ENCODE measurements at regions not wholly inside any gene's neighbourhood (a gene's known extent, or its start where the extent isn't known, plus 50 kb on each side); places are given as distances from the start of the nearest gene placed in this dataset.
A peak's percentile ranks its signal among the peaks of the same experiment; 100 is the strongest.
"Not testable (repeated sequence)": the region's sequence is repeated elsewhere in the genome, so short reads cannot be mapped to it uniquely, and the experiment has no call there.

DNA sequence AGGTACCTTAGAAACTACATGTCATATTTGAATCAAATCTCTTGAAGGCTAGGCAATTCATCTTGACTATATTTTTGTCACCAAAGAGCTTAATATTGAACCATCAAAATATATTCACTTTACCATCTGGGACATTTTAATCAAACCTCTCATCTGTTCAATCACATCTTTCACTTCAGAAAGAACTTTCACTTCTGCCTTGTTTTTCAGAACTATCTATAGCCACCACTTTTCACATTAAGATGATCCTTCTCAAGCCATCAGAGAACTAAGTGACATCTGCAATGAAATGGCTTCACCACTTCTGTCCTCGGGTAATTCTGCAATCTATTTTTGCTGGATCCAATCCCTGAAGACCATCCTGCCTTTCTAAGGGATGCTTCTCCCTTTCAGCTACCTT lies 57.8 kb downstream of the OR2B2 start:
- ATAC-seq: no peak
- no peak overlapping the region for H3K4me3 Mint-ChIP-seq
- H3K27ac Mint-ChIP-seq: no peak overlapping the region

DNA sequence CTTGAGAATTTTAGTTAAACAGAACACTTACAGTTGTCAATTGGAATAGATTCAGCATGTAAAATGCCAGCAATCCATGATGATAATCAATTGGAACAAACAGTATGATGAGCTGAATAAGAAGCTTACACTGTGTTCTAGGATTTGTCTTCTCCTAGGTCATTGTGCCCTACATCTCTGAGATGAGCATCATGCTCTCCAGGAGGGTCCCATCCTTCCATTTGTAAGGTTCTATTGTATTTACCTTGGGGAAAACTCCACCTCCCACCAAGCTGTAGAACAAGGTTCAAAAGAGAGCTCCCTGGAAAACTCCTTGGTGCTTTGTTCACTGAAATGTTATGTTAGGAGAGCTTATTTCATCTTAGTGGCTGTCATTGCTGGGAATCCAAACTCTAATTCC lies 60.8 kb downstream of the OR2B2 start:
- Mint-ChIP-seq H3K4me1 (peaks cover 5% of the 10 kb centered on the region), H3K27ac (no peak overlapping the region), H3K27me3 (no peaks in the 10 kb centered on the region), H3K36me3 (ENCODE audit: low read depth) (no peaks in the 10 kb centered on the region), H3K9me3 (no peaks in the 10 kb centered on the region), H3K4me3 (no peak overlapping the region)
- DNase-seq (no peak), ATAC-seq (no peak)

More for the DNA sequence above, 57.8 kb downstream of the OR2B2 start:
- no peaks in the 10 kb centered on the region for H3K27me3 Mint-ChIP-seq
- H3K4me1 Mint-ChIP-seq: peaks cover 5% of the 10 kb centered on the region
- no peaks in the 10 kb centered on the region for H3K36me3 Mint-ChIP-seq (ENCODE audit: low read depth)
- no peak for DNase-seq
- no peaks in the 10 kb centered on the region for H3K9me3 Mint-ChIP-seq

DNA sequence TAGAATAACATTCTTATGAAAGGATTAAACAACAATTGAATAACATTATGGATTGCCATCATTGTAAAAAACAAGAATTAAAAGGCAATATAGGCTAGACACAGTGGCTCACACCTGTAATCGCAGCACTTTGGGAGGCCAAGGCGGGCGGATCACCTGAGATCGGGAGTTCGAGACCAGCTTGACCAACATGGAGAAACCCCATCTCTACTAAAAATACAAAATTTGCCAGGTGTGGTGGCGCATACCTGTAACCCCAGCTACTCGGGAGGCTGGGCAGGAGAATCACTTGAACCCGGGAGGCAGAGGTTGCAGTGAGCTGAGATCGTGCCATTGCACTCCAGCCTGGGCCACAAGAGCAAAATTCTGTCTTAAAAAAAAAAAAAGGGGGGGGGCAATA lies 63.2 kb downstream of the OR2B2 start:
- H3K9me3 Mint-ChIP-seq; H3K4me1 Mint-ChIP-seq; H3K36me3 Mint-ChIP-seq (ENCODE audit: low read depth); H3K27me3 Mint-ChIP-seq; DNase-seq; ATAC-seq; H3K4me3 Mint-ChIP-seq; H3K27ac Mint-ChIP-seq: not testable (repeated sequence)

DNA sequence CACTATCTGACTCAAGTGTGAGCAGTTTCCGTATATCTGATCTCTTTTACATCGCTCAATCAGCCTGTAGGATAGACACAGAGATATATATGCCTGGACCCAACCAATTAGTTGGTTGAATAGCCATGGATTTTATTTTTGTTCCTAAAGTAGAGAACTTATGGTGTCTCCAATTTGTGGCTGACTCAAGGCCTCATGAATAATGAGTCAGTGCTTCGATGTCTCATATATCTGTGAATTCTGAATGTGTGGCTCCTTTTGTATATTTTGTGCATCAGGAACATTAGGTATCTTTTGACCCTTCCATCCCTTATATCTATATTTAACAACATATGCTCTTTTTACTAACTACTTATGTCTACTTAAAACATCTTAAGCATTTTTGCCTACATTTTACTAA lies 64.5 kb downstream of the OR2B2 start:
- Mint-ChIP-seq H3K27me3 (no peaks in the 10 kb centered on the region), H3K9me3 (no peaks in the 10 kb centered on the region), H3K4me3 (no peak overlapping the region), H3K4me1 (no peaks in the 10 kb centered on the region), H3K36me3 (ENCODE audit: low read depth) (no peaks in the 10 kb centered on the region), H3K27ac (no peak overlapping the region)
- ATAC-seq (no peak), DNase-seq (no peak)

DNA sequence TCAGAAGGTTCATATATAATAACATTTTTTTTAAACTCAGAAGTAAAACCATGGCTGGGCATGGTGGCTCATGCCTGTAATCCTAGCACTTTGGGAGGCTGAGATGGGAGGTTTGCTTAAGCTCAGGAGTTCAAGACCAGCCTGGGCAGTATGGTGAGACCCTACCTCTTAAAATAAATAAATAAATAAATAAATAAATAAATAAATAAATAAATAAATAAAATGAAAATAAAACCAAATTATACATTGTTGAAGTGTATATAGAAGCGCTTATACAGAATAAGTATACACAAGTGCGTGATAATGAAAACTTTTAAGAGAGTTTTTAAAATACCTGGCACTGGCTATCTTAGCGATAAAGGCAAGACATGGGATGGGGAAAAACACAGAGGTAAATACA lies 71.6 kb downstream of the OR2B2 start:
- Mint-ChIP-seq H3K36me3 (ENCODE audit: low read depth) (no peaks in the 10 kb centered on the region), H3K27ac (no peak overlapping the region), H3K9me3 (no peaks in the 10 kb centered on the region), H3K4me3 (no peak overlapping the region), H3K4me1 (peaks cover 8% of the 10 kb centered on the region), H3K27me3 (peaks cover 3% of the 10 kb centered on the region)
- DNase-seq: no peak
- ATAC-seq: no peak

DNA sequence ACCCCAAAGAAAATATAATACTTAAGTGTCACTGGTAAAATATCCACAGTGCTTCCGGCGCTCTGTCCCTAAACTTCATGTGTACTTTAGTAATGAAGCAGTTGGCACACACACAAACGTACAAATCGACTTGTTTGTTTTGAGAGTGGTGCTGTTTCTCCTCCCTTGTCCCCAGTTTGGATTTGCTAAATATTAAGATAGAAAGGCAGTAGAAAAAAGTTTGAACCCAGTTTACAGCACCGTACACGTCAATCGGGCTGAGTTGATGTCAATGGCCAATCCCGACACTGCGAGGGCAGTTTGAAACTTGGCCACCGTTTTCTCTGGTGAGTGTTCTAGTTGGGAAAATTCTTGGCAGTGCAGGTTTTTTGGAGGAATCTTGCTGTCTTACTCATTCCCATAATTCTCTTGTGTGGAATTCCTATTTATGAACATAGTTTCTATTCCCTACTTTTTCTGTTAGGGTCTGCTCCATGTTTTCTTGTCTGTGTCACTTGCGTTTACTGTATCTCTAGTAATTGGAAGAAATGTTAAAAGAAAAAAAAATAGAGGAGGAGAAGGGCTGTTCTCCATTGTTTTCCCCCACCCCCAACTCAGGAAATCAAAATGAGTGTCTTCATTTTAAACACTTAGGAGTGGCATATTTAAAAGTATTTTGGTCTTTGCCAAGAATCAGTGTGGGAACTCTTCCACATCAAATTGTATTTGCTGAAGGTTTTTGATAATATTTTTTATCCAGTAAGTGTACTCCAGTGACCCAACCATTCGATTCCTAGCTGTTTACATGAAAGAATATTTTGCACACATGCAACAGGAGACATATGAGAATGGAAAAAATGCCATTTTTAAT lies 72.3 kb downstream of the OR2B2 start:
- no peak for ATAC-seq
- H3K27me3 Mint-ChIP-seq: peaks cover 3% of the 10 kb centered on the region
- H3K27ac Mint-ChIP-seq: no peak overlapping the region
- H3K4me3 Mint-ChIP-seq: no peak overlapping the region
- DNase-seq: no peak
- H3K4me1 Mint-ChIP-seq: peaks cover 13% of the 10 kb centered on the region
- no peaks in the 10 kb centered on the region for H3K9me3 Mint-ChIP-seq
- no peaks in the 10 kb centered on the region for H3K36me3 Mint-ChIP-seq (ENCODE audit: low read depth)

DNA sequence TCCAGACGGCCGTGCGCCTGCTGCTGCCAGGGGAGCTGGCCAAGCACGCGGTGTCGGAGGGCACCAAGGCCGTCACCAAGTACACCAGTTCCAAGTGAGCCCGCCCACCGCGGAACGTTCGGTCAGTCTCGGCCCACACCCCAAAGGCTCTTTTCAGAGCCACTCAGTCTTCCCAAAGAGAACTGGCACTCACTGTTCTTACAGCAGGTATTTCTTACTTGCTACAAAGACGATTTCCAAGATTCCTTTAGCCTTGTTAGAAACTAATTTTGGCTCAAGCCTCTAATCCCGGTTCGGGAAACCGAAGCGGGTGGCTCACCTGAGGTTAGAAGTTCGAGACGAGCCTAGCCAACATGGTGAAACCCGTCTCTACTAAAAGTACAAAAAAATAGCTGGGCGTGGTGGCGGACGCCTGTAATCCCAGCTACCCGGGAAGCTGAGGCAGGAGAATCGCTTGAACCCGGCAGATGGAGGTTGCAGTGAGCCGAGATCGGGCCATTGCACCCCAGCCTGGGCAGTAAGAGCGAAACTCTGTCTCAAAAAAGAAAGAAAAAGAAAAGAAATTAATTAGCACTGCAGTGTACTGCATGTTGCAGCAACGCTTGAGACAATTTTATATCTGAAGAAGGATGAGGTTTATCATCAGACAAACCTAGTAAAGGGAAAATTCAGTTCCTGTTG lies 73.1 kb downstream of the OR2B2 start:
- peak; percentile 65 for DNase-seq
- Mint-ChIP-seq H3K27me3 (peaks cover 3% of the 10 kb centered on the region), H3K4me3 (no peak overlapping the region), H3K27ac (no peak overlapping the region), H3K36me3 (ENCODE audit: low read depth) (no peaks in the 10 kb centered on the region), H3K4me1 (peaks cover 19% of the 10 kb centered on the region), H3K9me3 (no peaks in the 10 kb centered on the region)
- ATAC-seq: peak; percentile 13

DNA sequence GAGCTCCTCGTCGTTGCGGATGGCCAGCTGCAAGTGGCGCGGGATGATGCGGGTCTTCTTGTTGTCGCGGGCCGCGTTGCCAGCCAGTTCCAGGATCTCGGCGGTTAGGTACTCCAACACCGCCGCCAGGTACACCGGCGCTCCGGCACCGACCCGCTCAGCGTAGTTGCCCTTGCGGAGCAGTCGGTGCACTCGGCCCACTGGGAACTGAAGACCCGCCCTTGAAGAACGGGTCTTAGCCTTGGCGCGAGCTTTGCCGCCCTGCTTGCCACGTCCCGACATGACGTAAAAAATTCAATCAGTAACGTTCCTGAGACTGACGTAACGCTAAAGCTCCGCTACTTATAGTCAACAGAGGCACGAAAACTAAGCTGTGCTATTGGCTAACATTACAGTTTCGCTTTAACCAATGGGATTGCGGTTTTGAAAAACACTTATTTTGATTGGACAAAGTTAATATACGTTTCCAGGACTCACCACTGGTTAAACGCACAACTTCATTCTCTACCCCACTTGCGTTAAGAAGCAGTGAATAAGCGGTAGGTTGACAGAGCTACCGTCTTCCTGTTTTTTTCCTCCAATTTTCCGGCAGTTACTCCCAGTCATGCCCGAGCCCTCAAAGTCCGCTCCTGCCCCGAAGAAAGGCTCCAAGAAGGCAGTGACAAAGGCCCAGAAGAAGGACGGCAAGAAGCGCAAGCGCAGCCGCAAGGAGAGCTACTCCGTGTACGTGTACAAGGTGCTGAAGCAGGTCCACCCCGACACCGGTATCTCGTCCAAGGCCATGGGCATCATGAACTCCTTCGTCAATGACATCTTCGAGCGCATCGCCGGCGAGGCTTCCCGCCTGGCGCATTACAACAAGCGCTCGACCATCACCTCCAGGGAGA lies 73.9 kb downstream of the OR2B2 start:
- peaks cover 3% of the 10 kb centered on the region for H3K27me3 Mint-ChIP-seq
- H3K4me3 Mint-ChIP-seq: no peak overlapping the region
- no peaks in the 10 kb centered on the region for H3K36me3 Mint-ChIP-seq (ENCODE audit: low read depth)
- H3K9me3 Mint-ChIP-seq: no peaks in the 10 kb centered on the region
- ATAC-seq: peak; percentile 69
- H3K27ac Mint-ChIP-seq: no peak overlapping the region
- H3K4me1 Mint-ChIP-seq: peaks cover 24% of the 10 kb centered on the region
- peak; percentile 78 for DNase-seq

DNA sequence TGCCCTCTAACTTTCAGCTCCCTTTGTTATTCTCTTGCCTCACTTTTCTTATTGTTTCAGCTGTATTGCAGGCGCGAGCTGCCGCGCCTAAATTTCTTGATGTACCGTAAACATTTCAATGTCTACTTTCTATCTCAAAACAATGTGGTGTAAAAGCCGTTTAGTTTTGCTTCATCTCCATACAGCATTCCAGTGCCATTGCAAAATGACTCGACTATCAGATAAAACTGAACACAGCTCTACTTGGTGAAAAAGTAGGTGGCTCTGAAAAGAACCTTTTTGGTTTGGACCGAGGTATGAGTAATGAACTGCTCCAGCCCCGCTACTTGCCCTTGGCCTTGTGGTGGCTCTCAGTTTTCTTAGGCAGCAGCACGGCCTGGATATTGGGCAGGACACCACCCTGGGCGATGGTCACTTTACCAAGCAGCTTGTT lies 74.6 kb downstream of the OR2B2 start:
- H3K27me3 Mint-ChIP-seq: peaks cover 3% of the 10 kb centered on the region
- H3K4me1 Mint-ChIP-seq: peaks cover 24% of the 10 kb centered on the region
- peak; percentile 17 for ATAC-seq
- no peaks in the 10 kb centered on the region for H3K9me3 Mint-ChIP-seq
- H3K4me3 Mint-ChIP-seq: no peak overlapping the region
- H3K27ac Mint-ChIP-seq: no peak overlapping the region
- DNase-seq: no peak
- H3K36me3 Mint-ChIP-seq (ENCODE audit: low read depth): no peaks in the 10 kb centered on the region

DNA sequence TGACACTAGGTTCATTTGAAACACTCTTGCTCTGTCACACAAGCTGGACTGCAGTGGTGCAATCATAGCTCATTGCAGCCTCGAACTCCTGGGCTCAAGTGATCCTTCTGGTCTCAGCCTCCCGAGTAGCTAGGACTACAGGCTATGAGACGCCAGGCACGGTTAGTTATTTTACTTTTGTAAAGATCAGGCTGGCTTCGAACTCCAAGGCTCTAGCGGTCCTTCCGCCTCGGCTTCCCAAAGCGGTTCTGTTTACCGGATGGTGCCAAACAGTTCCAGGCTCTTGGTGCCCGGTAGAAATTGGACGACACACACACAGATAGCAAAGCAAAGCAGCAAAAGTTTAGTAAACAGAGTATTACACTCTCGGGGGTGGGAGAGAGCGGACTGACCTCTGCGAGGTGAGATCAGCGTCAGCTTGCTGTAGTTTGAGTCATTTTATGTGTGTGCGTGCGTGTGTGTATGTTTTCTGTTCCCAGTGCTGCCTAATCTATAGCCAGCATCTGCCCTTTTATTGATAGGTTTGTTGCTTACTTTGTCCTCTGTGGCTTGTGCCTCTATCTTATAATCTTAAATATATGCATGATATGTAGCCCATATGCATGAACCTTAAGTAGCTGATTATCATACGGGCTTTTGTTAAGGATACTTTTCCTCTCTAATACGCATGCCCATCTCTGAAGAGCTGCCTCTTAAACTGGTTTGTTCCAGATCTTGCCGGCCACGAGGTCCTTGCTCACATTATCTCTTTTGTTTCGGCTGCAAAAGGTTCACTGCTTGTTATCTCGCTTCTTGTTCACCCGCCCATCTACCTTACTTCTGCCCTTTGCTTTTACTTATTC lies 75.2 kb downstream of the OR2B2 start:
- peaks cover 24% of the 10 kb centered on the region for H3K4me1 Mint-ChIP-seq
- H3K27ac Mint-ChIP-seq: no peak overlapping the region
- peaks cover 3% of the 10 kb centered on the region for H3K27me3 Mint-ChIP-seq
- no peak overlapping the region for H3K4me3 Mint-ChIP-seq
- H3K36me3 Mint-ChIP-seq (ENCODE audit: low read depth): no peaks in the 10 kb centered on the region
- DNase-seq: peak; percentile 55
- no peaks in the 10 kb centered on the region for H3K9me3 Mint-ChIP-seq
- ATAC-seq: peak; percentile 60

DNA sequence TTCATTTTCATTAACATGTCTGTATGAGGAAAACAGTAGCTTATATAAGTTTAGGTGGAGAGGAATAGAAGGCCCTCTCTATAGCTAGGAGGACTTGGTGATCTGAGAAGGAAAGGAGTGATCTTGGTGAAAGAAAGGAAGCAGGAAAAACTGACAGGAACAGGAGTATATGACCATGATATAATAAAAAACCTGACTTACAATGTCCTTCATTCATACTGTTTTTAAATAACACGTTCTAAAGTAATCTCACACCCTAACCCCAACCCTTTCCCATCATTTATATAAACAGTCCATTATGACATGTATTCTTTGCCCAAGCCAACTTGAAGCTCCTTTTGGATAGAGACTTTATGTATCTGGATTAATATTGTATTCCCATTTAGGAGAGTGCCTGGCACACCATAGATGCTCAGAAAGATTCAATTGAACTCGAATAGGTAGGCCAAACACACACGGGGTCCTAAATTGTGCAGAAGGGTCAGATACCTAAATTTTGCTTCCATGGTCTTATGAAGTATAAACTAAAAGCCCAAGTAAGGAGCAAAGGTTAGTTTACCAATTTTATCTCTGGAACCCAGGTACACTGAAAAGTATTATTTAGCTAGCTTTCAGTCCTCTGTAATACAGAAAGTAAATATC lies 75.9 kb downstream of the OR2B2 start:
- no peaks in the 10 kb centered on the region for H3K9me3 Mint-ChIP-seq
- no peak overlapping the region for H3K4me3 Mint-ChIP-seq
- DNase-seq (no peak), ATAC-seq (no peak)
- H3K4me1 Mint-ChIP-seq: peaks cover 28% of the 10 kb centered on the region
- no peaks in the 10 kb centered on the region for H3K36me3 Mint-ChIP-seq (ENCODE audit: low read depth)
- peaks cover 3% of the 10 kb centered on the region for H3K27me3 Mint-ChIP-seq
- H3K27ac Mint-ChIP-seq: no peak overlapping the region

DNA sequence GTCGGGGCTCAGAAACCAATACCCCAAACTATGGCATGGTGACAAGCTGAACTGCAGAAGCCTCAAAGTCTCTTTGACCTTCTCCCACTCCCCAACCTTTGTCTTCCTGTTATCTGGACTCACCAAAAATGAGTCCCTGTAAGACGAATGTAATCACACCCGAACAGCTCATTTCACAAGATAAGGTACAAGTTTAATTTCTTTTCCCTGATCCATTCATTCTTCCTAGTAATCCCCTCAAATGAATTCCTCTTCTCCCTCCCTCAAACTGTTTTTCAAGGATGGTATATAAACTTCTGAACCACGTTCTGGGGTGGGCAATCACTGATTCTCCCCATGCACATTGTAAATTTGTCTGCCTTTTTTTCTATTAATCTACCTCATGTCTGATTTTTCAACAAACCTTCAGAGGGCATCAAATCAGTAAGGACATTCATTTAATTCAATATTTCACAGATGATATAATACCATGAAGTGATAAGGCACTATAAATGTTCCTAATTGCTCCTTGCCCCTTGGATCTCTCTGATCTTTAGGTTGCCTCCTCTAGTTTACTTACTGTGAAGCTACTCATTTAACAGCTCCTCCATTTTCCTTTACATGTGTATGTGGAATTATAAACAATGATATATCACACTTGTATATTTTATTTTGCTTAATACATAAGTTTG lies 77.2 kb downstream of the OR2B2 start:
- Mint-ChIP-seq H3K4me3 (peak overlapping the region; percentile 1), H3K9me3 (no peaks in the 10 kb centered on the region)

DNA sequence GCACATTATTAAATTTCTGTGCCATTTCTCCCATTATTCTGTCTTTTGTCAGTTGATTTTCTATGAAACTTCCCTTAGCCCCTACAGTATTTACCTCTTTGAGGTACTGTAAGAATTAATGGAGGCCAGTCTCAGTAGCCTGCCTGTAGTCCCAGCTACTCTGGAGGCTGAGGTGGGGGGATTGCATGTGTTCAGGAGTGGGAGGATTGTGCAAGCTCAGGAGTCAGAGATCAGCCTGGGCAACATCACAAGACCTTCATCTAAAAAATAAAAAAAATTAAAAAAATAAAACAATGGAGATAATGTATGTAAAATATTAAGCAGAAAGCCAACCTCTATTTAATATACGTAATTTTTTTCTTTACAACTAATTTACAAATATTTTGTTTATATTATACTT lies 77.8 kb downstream of the OR2B2 start:
- H3K27me3 Mint-ChIP-seq: no peaks in the 10 kb centered on the region
- no peaks in the 10 kb centered on the region for H3K36me3 Mint-ChIP-seq (ENCODE audit: low read depth)
- no peak overlapping the region for H3K4me3 Mint-ChIP-seq
- ATAC-seq: no peak
- H3K27ac Mint-ChIP-seq: peak overlapping the region; percentile 76
- H3K9me3 Mint-ChIP-seq: no peaks in the 10 kb centered on the region
- DNase-seq: no peak
- H3K4me1 Mint-ChIP-seq: peaks cover 37% of the 10 kb centered on the region

More for the DNA sequence above, 77.2 kb downstream of the OR2B2 start:
- H3K27me3 Mint-ChIP-seq: peaks cover 3% of the 10 kb centered on the region
- H3K27ac Mint-ChIP-seq: no peak overlapping the region
- DNase-seq: no peak
- H3K36me3 Mint-ChIP-seq (ENCODE audit: low read depth): no peaks in the 10 kb centered on the region
- peaks cover 36% of the 10 kb centered on the region for H3K4me1 Mint-ChIP-seq
- ATAC-seq: no peak
